ENCODE measurements at regions not wholly inside any gene's neighbourhood (a gene's known extent, or its start where the extent isn't known, plus 50 kb on each side); places are given as distances from the start of the nearest gene placed in this dataset.

DNA sequence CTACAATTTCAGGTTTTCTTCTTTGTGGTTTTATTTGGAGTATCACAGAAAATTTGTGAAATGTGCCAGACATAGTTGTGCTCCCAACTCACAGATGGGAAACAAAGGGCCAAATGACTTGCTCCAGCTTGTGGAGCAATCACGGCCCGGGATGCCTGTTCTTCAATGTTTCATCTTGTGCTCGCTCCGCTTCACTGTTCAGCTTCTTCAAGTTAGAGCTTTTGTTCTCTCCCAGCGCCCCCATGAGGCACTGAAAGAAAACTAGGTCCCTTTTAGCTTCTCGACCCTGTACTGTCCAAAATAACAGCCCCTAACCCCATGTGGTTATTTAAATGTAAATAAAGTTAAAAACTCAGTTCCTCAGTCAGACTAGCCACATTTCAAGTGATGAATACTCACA, 187.9 kb upstream of the STXBP6 start:
- intact Hi-C loops (cut with DNase I): no loop called here
- Histone ChIP-seq H3K9me3 (no peaks in the 10 kb centered on the region), H3K36me3 (no peaks in the 10 kb centered on the region), H3K27me3 (no peaks in the 10 kb centered on the region), H3K4me3 (no peak overlapping the region), H3K4me1 (no peaks in the 10 kb centered on the region), H3K27ac (no peak overlapping the region)
- TF ChIP-seq, protein P1, sequence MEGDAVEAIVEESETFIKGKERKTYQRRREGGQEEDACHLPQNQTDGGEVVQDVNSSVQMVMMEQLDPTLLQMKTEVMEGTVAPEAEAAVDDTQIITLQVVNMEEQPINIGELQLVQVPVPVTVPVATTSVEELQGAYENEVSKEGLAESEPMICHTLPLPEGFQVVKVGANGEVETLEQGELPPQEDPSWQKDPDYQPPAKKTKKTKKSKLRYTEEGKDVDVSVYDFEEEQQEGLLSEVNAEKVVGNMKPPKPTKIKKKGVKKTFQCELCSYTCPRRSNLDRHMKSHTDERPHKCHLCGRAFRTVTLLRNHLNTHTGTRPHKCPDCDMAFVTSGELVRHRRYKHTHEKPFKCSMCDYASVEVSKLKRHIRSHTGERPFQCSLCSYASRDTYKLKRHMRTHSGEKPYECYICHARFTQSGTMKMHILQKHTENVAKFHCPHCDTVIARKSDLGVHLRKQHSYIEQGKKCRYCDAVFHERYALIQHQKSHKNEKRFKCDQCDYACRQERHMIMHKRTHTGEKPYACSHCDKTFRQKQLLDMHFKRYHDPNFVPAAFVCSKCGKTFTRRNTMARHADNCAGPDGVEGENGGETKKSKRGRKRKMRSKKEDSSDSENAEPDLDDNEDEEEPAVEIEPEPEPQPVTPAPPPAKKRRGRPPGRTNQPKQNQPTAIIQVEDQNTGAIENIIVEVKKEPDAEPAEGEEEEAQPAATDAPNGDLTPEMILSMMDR (IDR thresholded peaks at IDR 0.05): no peak
- TF ChIP-seq POLR2A (IDR thresholded peaks at IDR 0.05): no peak
- DNase-seq: no peak
- 17 to 19% methylated on average over 6 of the region's 6 CpGs for WGBS, 2 donors

DNA sequence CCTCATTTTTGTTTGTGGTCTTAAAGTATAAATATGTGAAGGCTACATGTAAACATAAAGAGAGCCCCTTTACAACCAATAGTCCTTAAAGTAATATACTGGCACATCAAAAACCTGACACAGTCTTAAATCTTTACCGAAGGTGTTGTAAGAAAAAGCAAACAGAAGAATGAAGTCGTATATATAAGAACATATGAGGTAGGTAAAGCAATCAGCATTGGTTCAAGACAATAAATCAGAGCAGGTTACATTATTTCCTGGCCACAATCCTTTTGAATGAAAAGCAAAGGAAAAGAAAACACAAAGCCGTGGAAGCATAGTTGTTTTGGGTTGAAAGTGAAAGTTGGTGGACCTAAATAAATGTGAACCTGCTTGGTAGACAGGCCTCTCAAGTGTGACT, 183.7 kb upstream of the STXBP6 start:
- DNase-seq: no peak
- Histone ChIP-seq H3K36me3 (no peaks in the 10 kb centered on the region), H3K9me3 (no peaks in the 10 kb centered on the region), H3K4me1 (no peaks in the 10 kb centered on the region), H3K27me3 (no peaks in the 10 kb centered on the region), H3K4me3 (no peak overlapping the region), H3K27ac (no peak overlapping the region)
- WGBS, 2 donors: 19 to 26% methylated on average over 3 of the region's 3 CpGs
- intact Hi-C loops (cut with DNase I): no loop called here
- TF ChIP-seq, protein P1 (IDR thresholded peaks at IDR 0.05): no peak
- TF ChIP-seq POLR2A (IDR thresholded peaks at IDR 0.05): no peak

DNA sequence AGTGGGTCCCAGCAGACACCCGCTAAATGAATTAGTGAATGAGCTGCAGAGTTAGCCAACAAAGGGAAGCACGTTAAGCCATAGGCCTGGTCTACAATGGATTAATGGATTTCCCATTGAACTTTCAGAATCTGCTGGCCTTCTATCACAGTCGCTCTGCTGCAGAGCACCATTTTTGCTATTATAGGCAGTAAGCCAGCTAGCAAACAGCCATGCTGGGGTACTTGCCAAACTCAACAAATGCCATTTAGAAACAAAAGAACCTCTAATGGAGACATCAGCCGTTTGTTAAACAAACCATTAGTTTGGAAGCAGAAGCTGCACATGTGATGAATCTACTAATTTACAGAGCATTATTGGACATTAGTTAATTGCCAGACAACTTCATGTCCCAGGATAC, 181.1 kb upstream of the STXBP6 start:
- Histone ChIP-seq H3K27ac (no peak overlapping the region), H3K4me1 (no peaks in the 10 kb centered on the region), H3K4me3 (no peak overlapping the region), H3K9me3 (no peaks in the 10 kb centered on the region), H3K36me3 (no peaks in the 10 kb centered on the region), H3K27me3 (no peaks in the 10 kb centered on the region)
- DNase-seq: no peak
- no peak for TF ChIP-seq POLR2A (IDR thresholded peaks at IDR 0.05)
- TF ChIP-seq, protein P1 (IDR thresholded peaks at IDR 0.05): no peak
- intact Hi-C loops (cut with DNase I): no loop called here
- WGBS, 2 donors: 41 to 45% methylated on average over 3 to 4 of the region's 4 CpGs

DNA sequence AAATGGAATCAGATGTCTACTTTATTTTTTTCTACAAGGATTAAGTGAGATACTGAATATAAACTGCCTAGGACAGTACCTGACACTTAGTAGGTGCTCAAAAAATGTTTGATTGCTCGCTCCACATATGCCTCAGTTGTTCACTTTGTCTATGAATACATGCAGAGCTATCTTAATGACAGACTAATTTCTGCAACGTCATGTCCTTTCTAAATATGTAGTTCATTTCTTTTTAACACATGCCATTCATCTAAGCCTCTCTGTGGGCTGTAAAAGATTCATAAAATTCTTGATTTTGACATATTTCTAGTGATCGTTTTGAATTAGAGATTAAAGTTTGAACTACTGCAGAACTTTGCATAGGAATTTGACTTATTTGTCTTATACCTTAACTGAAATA, 176.3 kb upstream of the STXBP6 start:
- H3K9me3 ChIP-seq: no peaks in the 10 kb centered on the region
- no peaks in the 10 kb centered on the region for H3K36me3 ChIP-seq
- 48 to 55% methylated on average over 3 of the region's 3 CpGs for WGBS, 2 donors
- DNase-seq: no peak
- no peak overlapping the region for H3K4me3 ChIP-seq
- no peak overlapping the region for H3K27ac ChIP-seq
- no peaks in the 10 kb centered on the region for H3K4me1 ChIP-seq
- TF ChIP-seq POLR2A (IDR thresholded peaks at IDR 0.05): no peak
- TF ChIP-seq, protein P1 (IDR thresholded peaks at IDR 0.05): no peak
- intact Hi-C loops (cut with DNase I): no loop called here
- H3K27me3 ChIP-seq: no peaks in the 10 kb centered on the region

DNA sequence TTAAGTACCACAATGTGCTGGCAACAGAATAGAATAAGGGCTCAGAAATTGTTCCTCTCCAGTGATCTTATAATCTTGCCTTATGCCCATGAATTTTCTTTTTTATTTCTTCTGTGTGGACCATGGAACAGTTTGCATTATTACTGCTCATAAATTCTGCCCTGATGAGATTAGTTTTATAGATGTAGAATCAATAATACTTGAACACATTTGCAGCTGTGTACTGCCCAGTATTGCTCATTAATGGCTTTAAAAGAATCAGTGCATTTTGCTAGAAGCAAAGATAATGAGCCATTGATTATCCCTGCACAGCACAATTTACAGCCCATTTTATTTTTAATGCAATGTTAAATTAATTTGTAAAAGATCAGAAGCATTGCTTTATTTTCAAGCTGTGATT, 172.3 kb upstream of the STXBP6 start:
- intact Hi-C loops (cut with DNase I): no loop called here
- Histone ChIP-seq H3K36me3 (no peaks in the 10 kb centered on the region), H3K4me1 (no peaks in the 10 kb centered on the region), H3K27me3 (no peaks in the 10 kb centered on the region), H3K9me3 (no peaks in the 10 kb centered on the region), H3K4me3 (no peak overlapping the region), H3K27ac (no peak overlapping the region)
- TF ChIP-seq, protein P1 (IDR thresholded peaks at IDR 0.05): no peak
- no peak for TF ChIP-seq POLR2A (IDR thresholded peaks at IDR 0.05)
- DNase-seq: no peak
